ENCODE measurements at regions not wholly inside any gene's neighbourhood (a gene's known extent, or its start where the extent isn't known, plus 50 kb on each side); places are given as distances from the start of the nearest gene placed in this dataset.

- CTCF ChIA-PET, result no interaction called here
- Histone ChIP-seq H2AFZ (no peak overlapping the region), H3K27me3 (ENCODE audit: insufficient read depth, low read depth) (no peaks in the 10 kb centered on the region), H4K20me1 (ENCODE audit: insufficient read depth) (no peaks in the 10 kb centered on the region), H3K27ac (no peak overlapping the region), H3K79me2 (ENCODE audit: low read depth) (no peaks in the 10 kb centered on the region), H3K4me2 (no peak overlapping the region), H3K36me3 (ENCODE audit: low read depth) (no peaks in the 10 kb centered on the region), H3K4me1 (replicated peaks; ENCODE audit: insufficient read depth) (peaks cover 14% of the 10 kb centered on the region), H3K9me2 (ENCODE audit: insufficient read depth) (no peaks in the 10 kb centered on the region), H3K4me3 (no peak overlapping the region), H3F3A (ENCODE audit: insufficient read depth, low read depth) (peaks cover 6% of the 10 kb centered on the region; the same call in 1 of the 2 replicates), H3K9me3 (ENCODE audit: insufficient read depth, low read depth) (no peaks in the 10 kb centered on the region)
- BruUV-seq (replicated peaks), result no TSS peak
- no peak for DNase-seq
- intact Hi-C loops (cut with micrococcal nuclease; ENCODE audit: unreplicated experiment), result no loop called here
- TF ChIP-seq EZH2 (IDR thresholded peaks at IDR 0.05; ENCODE audit: low read depth), result no peak
- TF ChIP-seq CTCF (conservative IDR thresholded peaks at IDR 0.05), result no peak
- POLR2A ChIA-PET (ENCODE audit: unreplicated experiment), result no interaction called here
These were observed 322.4 kb downstream of the TNS1 start for GRCh38 chr2:217680381-217680780.

- ChIA-PET CTCF (no interaction called here), POLR2A (ENCODE audit: unreplicated experiment) (no interaction called here)
- no peak overlapping the region for H3K27ac ChIP-seq
- no peak for DNase-seq
- no peak overlapping the region for H2AFZ ChIP-seq
- H3K9me3 ChIP-seq (ENCODE audit: insufficient read depth, low read depth), result no peaks in the 10 kb centered on the region
- H3K27me3 ChIP-seq (ENCODE audit: insufficient read depth, low read depth), result no peaks in the 10 kb centered on the region
- TF ChIP-seq CTCF (conservative IDR thresholded peaks at IDR 0.05), result no peak
- no peak for TF ChIP-seq EZH2 (IDR thresholded peaks at IDR 0.05; ENCODE audit: low read depth)
- H3K4me1 ChIP-seq (replicated peaks; ENCODE audit: insufficient read depth), result peaks cover 18% of the 10 kb centered on the region
- H3K4me3 ChIP-seq, result no peak overlapping the region
- no peaks in the 10 kb centered on the region for H4K20me1 ChIP-seq (ENCODE audit: insufficient read depth)
- H3F3A ChIP-seq (ENCODE audit: insufficient read depth, low read depth), result peaks cover 11% of the 10 kb centered on the region; the same call in 1 of the 2 replicates
- no TSS peak for BruUV-seq (replicated peaks)
- no peak overlapping the region for H3K4me2 ChIP-seq
- H3K9me2 ChIP-seq (ENCODE audit: insufficient read depth), result no peaks in the 10 kb centered on the region
- intact Hi-C loops (cut with micrococcal nuclease; ENCODE audit: unreplicated experiment), result no loop called here
- H3K36me3 ChIP-seq (ENCODE audit: low read depth), result no peaks in the 10 kb centered on the region
- no peaks in the 10 kb centered on the region for H3K79me2 ChIP-seq (ENCODE audit: low read depth)
These were observed 329.2 kb downstream of the TNS1 start for GRCh38 chr2:217673627-217674026.

GRCh38 chr2:217672472-217672871 lies 330.3 kb downstream of the TNS1 start:
- POLR2A ChIA-PET (ENCODE audit: unreplicated experiment), result interaction anchor here (0.6 to 0.7 kb wide), 3 partner anchors 12 to 33 kb away, joined by 3 to 16 read pairs (median 5); no protein-coding TSS in a partner anchor
- H2AFZ ChIP-seq, result no peak overlapping the region
- no TSS peak for BruUV-seq (replicated peaks)
- no peaks in the 10 kb centered on the region for H3K27me3 ChIP-seq (ENCODE audit: insufficient read depth, low read depth)
- peaks cover 18% of the 10 kb centered on the region for H3K4me1 ChIP-seq (replicated peaks; ENCODE audit: insufficient read depth)
- H3K27ac ChIP-seq, result peak overlapping the region; percentile 58; the same call in 1 of the 2 replicates
- H3K4me2 ChIP-seq, result peak overlapping the region; percentile 45
- no peak for TF ChIP-seq EZH2 (IDR thresholded peaks at IDR 0.05; ENCODE audit: low read depth)
- no peak for TF ChIP-seq CTCF (conservative IDR thresholded peaks at IDR 0.05)
- H4K20me1 ChIP-seq (ENCODE audit: insufficient read depth), result no peaks in the 10 kb centered on the region
- H3K4me3 ChIP-seq, result no peak overlapping the region
- no peaks in the 10 kb centered on the region for H3K79me2 ChIP-seq (ENCODE audit: low read depth)
- no peaks in the 10 kb centered on the region for H3K9me3 ChIP-seq (ENCODE audit: insufficient read depth, low read depth)
- DNase-seq, result peak; percentile 63 to 89
- H3K36me3 ChIP-seq (ENCODE audit: low read depth), result no peaks in the 10 kb centered on the region
- H3K9me2 ChIP-seq (ENCODE audit: insufficient read depth), result no peaks in the 10 kb centered on the region
- intact Hi-C loops (cut with micrococcal nuclease; ENCODE audit: unreplicated experiment), result loop anchor here (1.0 kb wide), 1 partner anchor 35 kb away; no protein-coding TSS in a partner anchor
- CTCF ChIA-PET, result interaction anchor here (0.5 kb wide), 1 partner anchor 162 kb away, joined by 4 read pairs; no protein-coding TSS in a partner anchor
- peaks cover 11% of the 10 kb centered on the region; the same call in 1 of the 2 replicates for H3F3A ChIP-seq (ENCODE audit: insufficient read depth, low read depth)

Data from PC-9 (cell line).